H1 (cell line): ENCODE measurements at regions not wholly inside any gene's neighbourhood (a gene's known extent, or its start where the extent isn't known, plus 50 kb on each side); places are given as distances from the start of the nearest gene placed in this dataset.

Source experiments
- CTCF ChIA-PET: fragments of 300-600 bp; sonication (Branson Sonifier 250); formaldehyde crosslinking; loops from one replicate; lab custom pipeline; 2021; ENCODE audit not compliant: partially characterized antibody; lab: Charles Lee
- POLR2A ChIA-PET: fragments of 300-600 bp; sonication (Branson Sonifier 250); formaldehyde crosslinking; loops from one replicate; lab custom pipeline; 2021; ENCODE audit warnings: inconsistent platforms; ENCODE audit not compliant: partially characterized antibody; lab: Charles Lee
- DNase-seq, 2 experiments: peaks; one replicate each; pipeline versions ENCODE4 v3.0.0 to v3.0.0-alpha.2; 2010 to 2022; ENCODE audit warnings: low spot score in 2 of 2, low read depth in 1 of 2, mixed read lengths in 1 of 2
- FAIRE-seq: peaks from 2 replicates; lab custom pipeline; 2011; peaks lifted over from hg19 to GRCh38; lab: Jason Lieb, UNC
- H2AFZ ChIP-seq: 2 replicates; pipeline ENCODE4 v1.8.1; 2012; ENCODE audit warnings: low read length, inconsistent platforms
- H2AK5ac ChIP-seq: 2 replicates; pipeline ENCODE4 v1.6.1; 2013; ENCODE audit warnings: low read depth, low read length
- H2BK120ac ChIP-seq: replicated peaks from 2 replicates; pipeline ENCODE3; 2013; ENCODE audit warnings: low read depth, low read length, inconsistent platforms
- H2BK12ac ChIP-seq: 2 replicates; pipeline ENCODE4 v1.6.1; 2013; ENCODE audit warnings: low read depth, low read length
- H2BK15ac ChIP-seq: 2 replicates; pipeline ENCODE4 v1.6.1; 2013; ENCODE audit warnings: low read length
- H2BK20ac ChIP-seq: 2 replicates; pipeline ENCODE4 v1.6.1; 2013; ENCODE audit warnings: low read length
- H2BK5ac ChIP-seq: 2 replicates; pipeline ENCODE4 v1.6.1; 2013; ENCODE audit warnings: low read depth, low read length
- H3K14ac ChIP-seq: 2 replicates; pipeline ENCODE4 v1.6.1; 2013; ENCODE audit warnings: inconsistent platforms; ENCODE audit not compliant: insufficient read length
- H3K18ac ChIP-seq: 2 replicates; pipeline ENCODE4 v1.6.1; 2013; ENCODE audit warnings: low read length; ENCODE audit errors: extremely low read depth
- H3K23ac ChIP-seq: 2 replicates; pipeline ENCODE4 v1.6.1; 2013; ENCODE audit warnings: inconsistent platforms; ENCODE audit not compliant: insufficient read length
- H3K23me2 ChIP-seq: 2 replicates; pipeline ENCODE4 v1.6.1; 2013; ENCODE audit warnings: low read depth, low read length
- H3K27ac ChIP-seq: 2 replicates; pipeline ENCODE4 v1.6.1; 2011; ENCODE audit warnings: low read depth, low read length, inconsistent platforms
- H3K27me3 ChIP-seq, 4 experiments: replicated peaks in 1 of 4; 1 replicate in 1 of 4; 2 replicates in 3 of 4; pipeline versions ENCODE4 v1.6.1 to v1.8.1; 2011 to 2013; ENCODE audit warnings: low read length in 3 of 4, mild to moderate bottlenecking in 3 of 4, inconsistent platforms in 2 of 4, mixed read lengths in 2 of 4, moderate library complexity in 1 of 4; ENCODE audit not compliant: control insufficient read depth in 3 of 4, insufficient read depth in 3 of 4; ENCODE audit errors: extremely low read depth in 1 of 4
- H3K36me3 ChIP-seq, 4 experiments: 2 replicates each; pipeline versions ENCODE4 v1.6.1 to v1.8.1; 2011 to 2013; ENCODE audit warnings: mild to moderate bottlenecking in 4 of 4, low read length in 3 of 4, moderate library complexity in 2 of 4, control low read depth in 1 of 4, inconsistent platforms in 1 of 4; ENCODE audit not compliant: insufficient read depth in 4 of 4, control insufficient read depth in 2 of 4
- H3K4ac ChIP-seq: replicated peaks from 2 replicates; pipeline ENCODE3; 2013; ENCODE audit warnings: low read length, low read depth, mixed read lengths, inconsistent platforms; ENCODE audit not compliant: insufficient read length
- H3K4me1 ChIP-seq, 4 experiments: replicated peaks in 1 of 4; 1 replicate in 1 of 4; 2 replicates in 3 of 4; pipeline versions ENCODE4 v1.6.1 to v1.8.1; 2011 to 2013; ENCODE audit warnings: low read length in 3 of 4, inconsistent platforms in 2 of 4, mixed read lengths in 1 of 4; ENCODE audit not compliant: insufficient read depth in 4 of 4, control insufficient read depth in 3 of 4
- H3K4me2 ChIP-seq, 2 experiments: 2 replicates each; pipeline versions ENCODE4 v1.6.1 to v1.8.1; 2011 to 2013; ENCODE audit warnings: low read depth in 2 of 2, low read length in 2 of 2, control low read depth in 1 of 2, inconsistent platforms in 1 of 2, mild to moderate bottlenecking in 1 of 2; ENCODE audit not compliant: insufficient read depth in 1 of 2
- H3K4me3 ChIP-seq, 4 experiments: fragments of 200-600, 300-600 bp in 1 of 4; sonication (generic), shearing (Covaris generic), sonication (Bioruptor Twin) in 1 of 4; 2 replicates each; pipeline versions ENCODE4 v1.5.1 to v1.8.1; 2011 to 2016; ENCODE audit warnings: low read length in 4 of 4, low read depth in 3 of 4, control low read depth in 2 of 4, inconsistent platforms in 2 of 4, mild to moderate bottlenecking in 2 of 4, mixed read lengths in 1 of 4, moderate library complexity in 1 of 4; ENCODE audit not compliant: insufficient read depth in 2 of 4; ENCODE audit errors: extremely low read depth in 1 of 4
- H3K56ac ChIP-seq: replicated peaks from 2 replicates; pipeline ENCODE3; 2013; ENCODE audit warnings: low read depth, mild to moderate bottlenecking, mixed read lengths, low read length, inconsistent platforms; ENCODE audit not compliant: insufficient read length
- H3K79me1 ChIP-seq: 2 replicates; pipeline ENCODE4 v1.6.1; 2013; ENCODE audit warnings: low read depth, low read length, control low read depth
- H3K79me2 ChIP-seq, 2 experiments: 2 replicates each; pipeline versions ENCODE4 v1.6.1 to v1.8.1; 2012 to 2013; ENCODE audit warnings: low read length in 2 of 2, mild to moderate bottlenecking in 2 of 2, inconsistent platforms in 1 of 2; ENCODE audit not compliant: insufficient read depth in 2 of 2, control insufficient read depth in 1 of 2
- H3K9ac ChIP-seq, 4 experiments: replicated peaks in 1 of 4; 1 replicate in 1 of 4; 2 replicates in 3 of 4; pipeline versions ENCODE4 v1.6.1 to v1.8.1; 2011 to 2013; ENCODE audit warnings: low read depth in 3 of 4, low read length in 3 of 4, control low read depth in 2 of 4, mild to moderate bottlenecking in 2 of 4, moderate library complexity in 2 of 4, inconsistent platforms in 1 of 4; ENCODE audit errors: extremely low read depth in 1 of 4
- H3K9me3 ChIP-seq, 2 experiments: 2 replicates each; pipeline versions ENCODE4 v1.6.1 to v1.8.1; 2012 to 2013; ENCODE audit warnings: mild to moderate bottlenecking in 2 of 2, moderate library complexity in 2 of 2, control low read depth in 1 of 2, inconsistent platforms in 1 of 2, low read depth in 1 of 2, low read length in 1 of 2, mixed read lengths in 1 of 2; ENCODE audit not compliant: insufficient read depth in 2 of 2
- H4K20me1 ChIP-seq, 2 experiments: replicated peaks in 1 of 2; 2 replicates each; pipeline versions ENCODE3 to v1.8.1; 2011 to 2013; ENCODE audit warnings: inconsistent platforms in 2 of 2, low read length in 2 of 2, mild to moderate bottlenecking in 1 of 2; ENCODE audit not compliant: insufficient read depth in 2 of 2, control insufficient read depth in 1 of 2
- H4K5ac ChIP-seq: 2 replicates; pipeline ENCODE4 v1.6.1; 2013; ENCODE audit warnings: low read length, low read depth, mixed read lengths, inconsistent platforms; ENCODE audit not compliant: insufficient read length
- H4K8ac ChIP-seq: 2 replicates; pipeline ENCODE4 v1.8.0; 2013; ENCODE audit warnings: mild to moderate bottlenecking, moderate library complexity, low read length, inconsistent platforms; ENCODE audit not compliant: insufficient read depth; ENCODE audit errors: extremely low read depth
- H4K91ac ChIP-seq: replicated peaks from 2 replicates; pipeline ENCODE3; 2013; ENCODE audit warnings: low read length, mixed read lengths, inconsistent platforms; ENCODE audit not compliant: insufficient read length
- BCL11A ChIP-seq, 2 experiments: IDR thresholded peaks; one replicate each; pipeline ENCODE4 v1.6.1; 2011; ENCODE audit warnings: low read depth in 2 of 2, low read length in 2 of 2, mild to moderate bottlenecking in 2 of 2
- CTBP2 ChIP-seq: IDR thresholded peaks from 2 replicates; pipeline ENCODE4 v1.7.0; 2011; ENCODE audit warnings: borderline replicate concordance, mild to moderate bottlenecking, moderate library complexity, mixed read lengths, low read length; ENCODE audit not compliant: insufficient read depth, insufficient read length
- NANOG ChIP-seq: IDR thresholded peaks from 2 replicates; pipeline ENCODE4 v1.6.1; 2011; ENCODE audit warnings: low read length, low read depth, mild to moderate bottlenecking, inconsistent platforms; ENCODE audit not compliant: insufficient read depth, poor library complexity, severe bottlenecking
- POU5F1 ChIP-seq: IDR thresholded peaks from 2 replicates; pipeline ENCODE4 v1.6.1; 2011; ENCODE audit warnings: low read depth, mild to moderate bottlenecking, low read length, moderate library complexity
- SAP30 ChIP-seq: fragments of 300-600 bp; sonication (generic); IDR thresholded peaks from 2 replicates; pipeline ENCODE4 v1.7.1; 2012; ENCODE audit warnings: low read length, moderate library complexity, mild to moderate bottlenecking, inconsistent platforms; ENCODE audit not compliant: insufficient read depth, insufficient replicate concordance
- SP1 ChIP-seq: IDR thresholded peaks from 2 replicates; pipeline ENCODE4 v1.6.1; 2011; ENCODE audit warnings: low read depth, low read length
- SRF ChIP-seq: IDR thresholded peaks from 2 replicates; pipeline ENCODE4 v1.6.1; 2011; ENCODE audit warnings: mild to moderate bottlenecking, low read depth, low read length, moderate library complexity
- SUZ12 ChIP-seq: fragments of 200-600 bp; sonication (generic); IDR thresholded peaks from 2 replicates; pipeline ENCODE4 v1.6.1; 2012; ENCODE audit warnings: mild to moderate bottlenecking, inconsistent platforms, low read length, moderate library complexity, mixed read lengths
- WGBS, 2 experiments: shearing (Covaris generic) in 1 of 2; methylation state at CpG; one replicate each; pipeline versions ENCODE4 v1.1.6 to v1.1.7; 2013 to 2015; ENCODE audit warnings: low lambda C conversion rate in 2 of 2, mixed read lengths in 2 of 2, inconsistent platforms in 1 of 2, low coverage in 1 of 2, missing lambda C conversion rate in 1 of 2; ENCODE audit not compliant: insufficient replicate concordance in 2 of 2, insufficient coverage in 1 of 2, insufficient read length in 1 of 2; ENCODE audit errors: extremely low coverage in 1 of 2, missing lambda C conversion rate in 1 of 2; 5-methylcytosine and 5-hydroxymethylcytosine counted together

- no peaks in the 10 kb centered on the region for H3K23me2 ChIP-seq
- H3K79me2 ChIP-seq = no peaks in the 10 kb centered on the region
- no peak overlapping the region for H2BK15ac ChIP-seq
- H3K14ac ChIP-seq = no peak overlapping the region
- no peak overlapping the region for H3K9ac ChIP-seq
- H3K56ac ChIP-seq = no peak overlapping the region
- no peak overlapping the region for H4K5ac ChIP-seq
- no peak overlapping the region for H2BK120ac ChIP-seq
- no peak for FAIRE-seq
- no peaks in the 10 kb centered on the region for H3K79me1 ChIP-seq
- no peak overlapping the region for H3K27ac ChIP-seq
- H3K27me3 ChIP-seq = no peaks in the 10 kb centered on the region
- WGBS, 2 experiments = 90% methylated on average over 4 of the region's 4 CpGs; no CpG with 5 or more reads in 1 of the 2 experiments
- no peaks in the 10 kb centered on the region for H4K20me1 ChIP-seq
- no peak overlapping the region for H4K91ac ChIP-seq
- H3K4me3 ChIP-seq = no peak overlapping the region
- TF ChIP-seq SRF = no peak
- no peak for TF ChIP-seq NANOG
- no peak for TF ChIP-seq BCL11A (IDR thresholded peaks at IDR 0.05; ENCODE audit: low read depth in 2 of 2, low read length in 2 of 2)
- TF ChIP-seq SAP30 = no peak
- TF ChIP-seq SP1 = no peak
- no peak for TF ChIP-seq CTBP2
- TF ChIP-seq POU5F1 = no peak
- no peak for TF ChIP-seq SUZ12
- TF ChIP-seq, all 59 proteins: peak for 0
- Histone ChIP-seq H2AK5ac (no peak overlapping the region), H2AFZ (no peak overlapping the region), H3K4me2 (no peak overlapping the region), H3K36me3 (no peaks in the 10 kb centered on the region), H4K8ac (no peak overlapping the region), H2BK20ac (no peak overlapping the region), H2BK12ac (no peak overlapping the region), H3K4me1 (peaks cover 0 to 8% (median 2%) of the 10 kb centered on the region in 4 experiments; a peak in 4 of 7 replicates), H3K9me3 (peaks cover 8 to 12% of the 10 kb centered on the region in 2 experiments), H3K18ac (no peak overlapping the region), H3K23ac (no peak overlapping the region), H3K4ac (no peak overlapping the region), H2BK5ac (no peak overlapping the region)
- ChIA-PET POLR2A (no interaction called here), CTCF (interaction anchor here (1.7 to 5.4 kb wide), 2 partner anchors 11 to 17 kb away, joined by 5 to 25 read pairs; no protein-coding TSS in a partner anchor)
- DNase-seq = no peak
Observed at GRCh38 chr20:20808016-20808415, 95.6 kb upstream of the RALGAPA2 start.
